Smooth muscle cell (in vitro differentiated cells): ENCODE measurements at regions not wholly inside any gene's neighbourhood (a gene's known extent, or its start where the extent isn't known, plus 50 kb on each side); places are given as distances from the start of the nearest gene placed in this dataset.

ENCODE experiments used
- DNase-seq: peaks from one replicate; lab custom pipeline; 2025; ENCODE audit not compliant: unreplicated experiment; lab: John Stamatoyannopoulos, UW
- H2AFZ ChIP-seq: fragments of 200-600 bp; sonication (generic); 2 replicates; pipeline ENCODE4 v1.6.0; 2016; ENCODE audit warnings: antibody characterized with exemption, low read depth, mild to moderate bottlenecking
- H3F3A ChIP-seq: fragments of 200-600 bp; sonication (generic); 2 replicates; pipeline ENCODE4 v1.6.0; 2017; ENCODE audit warnings: antibody characterized with exemption, low read depth
- H3K27ac ChIP-seq: fragments of 200-600 bp; sonication (generic); 2 replicates; pipeline ENCODE4 v1.5.1; 2016; ENCODE audit warnings: low read depth, mild to moderate bottlenecking
- H3K27me3 ChIP-seq: fragments of 200-600 bp; sonication (generic); 2 replicates; pipeline ENCODE4 v1.6.1; 2016; ENCODE audit warnings: low read depth, mild to moderate bottlenecking
- H3K36me3 ChIP-seq: fragments of 200-600 bp; sonication (generic); 2 replicates; pipeline ENCODE4 v1.5.1; 2016; ENCODE audit warnings: low read depth
- H3K4me1 ChIP-seq: fragments of 200-600 bp; sonication (generic); 2 replicates; pipeline ENCODE4 v1.5.1; 2016; ENCODE audit warnings: low read depth
- H3K4me2 ChIP-seq: fragments of 200-600 bp; sonication (generic); 2 replicates; pipeline ENCODE4 v1.6.0; 2016; ENCODE audit warnings: mild to moderate bottlenecking
- H3K4me3 ChIP-seq: fragments of 200-600 bp; sonication (generic); 2 replicates; pipeline ENCODE4 v1.5.1; 2016; ENCODE audit warnings: mild to moderate bottlenecking
- H3K79me2 ChIP-seq: fragments of 200-600 bp; sonication (generic); 2 replicates; pipeline ENCODE4 v1.6.0; 2016; ENCODE audit warnings: low read depth, mild to moderate bottlenecking
- H3K9ac ChIP-seq: fragments of 200-600 bp; sonication (generic); 2 replicates; pipeline ENCODE4 v1.6.0; 2016; ENCODE audit warnings: low read depth
- H3K9me3 ChIP-seq: fragments of 200-600 bp; sonication (generic); replicated peaks from 2 replicates; pipeline ENCODE4 v1.5.1; 2016; ENCODE audit warnings: low read depth
- H4K20me1 ChIP-seq: fragments of 200-600 bp; sonication (generic); 2 replicates; pipeline ENCODE4 v1.6.0; 2016; ENCODE audit warnings: low read depth
- CTCF ChIP-seq: fragments of 200-600 bp; sonication (generic); IDR thresholded peaks from 2 replicates; pipeline ENCODE4 v1.5.1; 2017; ENCODE audit warnings: borderline replicate concordance, mild to moderate bottlenecking, antibody characterized with exemption; ENCODE audit not compliant: insufficient read depth, poor library complexity, severe bottlenecking
- WGBS: methylation state at CpG from one replicate; pipeline ENCODE4 v1.1.7; 2016; ENCODE audit warnings: low lambda C conversion rate; 5-methylcytosine and 5-hydroxymethylcytosine counted together

GRCh38 chr15:91780387-91780786 lies 73.1 kb upstream of the SLCO3A1 start:
- Histone ChIP-seq H3K36me3 (no peaks in the 10 kb centered on the region), H3K27ac (no peak overlapping the region), H3K27me3 (peaks cover 11% of the 10 kb centered on the region), H3K79me2 (no peaks in the 10 kb centered on the region), H3K4me2 (no peak overlapping the region), H3K4me1 (no peaks in the 10 kb centered on the region), H3K9me3 (no peaks in the 10 kb centered on the region), H3K4me3 (no peak overlapping the region), H3K9ac (no peak overlapping the region), H3F3A (no peaks in the 10 kb centered on the region), H2AFZ (no peak overlapping the region), H4K20me1 (no peaks in the 10 kb centered on the region)
- TF ChIP-seq CTCF = no peak
- DNase-seq = no peak
- WGBS = 75% methylated on average over 3 of the region's 3 CpGs

- Histone ChIP-seq H3K79me2 (no peaks in the 10 kb centered on the region), H3K4me1 (no peaks in the 10 kb centered on the region), H3K27ac (no peak overlapping the region), H3K27me3 (peaks cover 11% of the 10 kb centered on the region), H3K36me3 (no peaks in the 10 kb centered on the region), H3K9ac (no peak overlapping the region), H4K20me1 (no peaks in the 10 kb centered on the region), H3K4me2 (no peak overlapping the region), H3F3A (no peaks in the 10 kb centered on the region), H3K4me3 (no peak overlapping the region), H2AFZ (no peak overlapping the region), H3K9me3 (no peaks in the 10 kb centered on the region)
- DNase-seq = no peak
- no peak for TF ChIP-seq CTCF
- 82% methylated on average over 6 of the region's 6 CpGs for WGBS
Measured at GRCh38 chr15:91782221-91782620, 71.3 kb upstream of the SLCO3A1 start.

GRCh38 chr15:91783008-91783407 lies 70.5 kb upstream of the SLCO3A1 start:
- 91% methylated on average over 3 of the region's 3 CpGs for WGBS
- no peak overlapping the region for H2AFZ ChIP-seq
- no peaks in the 10 kb centered on the region for H4K20me1 ChIP-seq
- no peak for DNase-seq
- H3F3A ChIP-seq = no peaks in the 10 kb centered on the region
- no peak overlapping the region for H3K4me3 ChIP-seq
- no peaks in the 10 kb centered on the region for H3K79me2 ChIP-seq
- H3K4me1 ChIP-seq = no peaks in the 10 kb centered on the region
- TF ChIP-seq CTCF = no peak
- no peaks in the 10 kb centered on the region for H3K9me3 ChIP-seq
- no peak overlapping the region for H3K9ac ChIP-seq
- no peak overlapping the region for H3K4me2 ChIP-seq
- H3K27me3 ChIP-seq = peaks cover 9% of the 10 kb centered on the region
- H3K36me3 ChIP-seq = no peaks in the 10 kb centered on the region
- no peak overlapping the region for H3K27ac ChIP-seq

- Histone ChIP-seq H3K9me3 (no peaks in the 10 kb centered on the region), H2AFZ (no peak overlapping the region), H3F3A (no peaks in the 10 kb centered on the region), H3K9ac (no peak overlapping the region), H3K79me2 (no peaks in the 10 kb centered on the region), H3K4me2 (no peak overlapping the region), H4K20me1 (no peaks in the 10 kb centered on the region), H3K4me3 (no peak overlapping the region), H3K36me3 (no peaks in the 10 kb centered on the region), H3K27me3 (peaks cover 5% of the 10 kb centered on the region), H3K4me1 (no peaks in the 10 kb centered on the region), H3K27ac (no peak overlapping the region)
- no peak for DNase-seq
- no peak for TF ChIP-seq CTCF
Measured at GRCh38 chr15:91783451-91783850, 70.1 kb upstream of the SLCO3A1 start.
